Nephron (organoid): ENCODE measurements at regions not wholly inside any gene's neighbourhood (a gene's known extent, or its start where the extent isn't known, plus 50 kb on each side); places are given as distances from the start of the nearest gene placed in this dataset.

Source experiments
- H3K27ac Mint-ChIP-seq, 3 experiments: 2 replicates each; pipeline ENCODE4 v1.8.0; 2020; ENCODE audit warnings: mixed read lengths in 3 of 3, mild to moderate bottlenecking in 2 of 3, moderate library complexity in 1 of 3
- H3K27me3 Mint-ChIP-seq: 2 replicates; pipeline ENCODE4 v1.8.0; 2021; ENCODE audit warnings: low read depth, mild to moderate bottlenecking, moderate library complexity, mixed read lengths
- H3K36me3 Mint-ChIP-seq: 2 replicates; pipeline ENCODE4 v1.8.0; 2020; ENCODE audit warnings: low read depth, mixed read lengths
- H3K4me1 Mint-ChIP-seq: 2 replicates; pipeline ENCODE4 v1.8.0; 2020; ENCODE audit warnings: mixed read lengths
- H3K4me3 Mint-ChIP-seq, 3 experiments: 2 replicates each; pipeline ENCODE4 v1.8.0; 2020; ENCODE audit warnings: mild to moderate bottlenecking in 3 of 3, mixed read lengths in 3 of 3, moderate library complexity in 2 of 3
- H3K9me3 Mint-ChIP-seq: 2 replicates; pipeline ENCODE4 v1.8.0; 2020; ENCODE audit warnings: mixed read lengths
- CTCF ChIP-seq, 3 experiments: fragments of 200-600 bp; sonication (generic); IDR thresholded peaks; one replicate each; pipeline ENCODE4 v1.5.0; 2021; ENCODE audit warnings: antibody characterized with exemption in 3 of 3; ENCODE audit not compliant: unreplicated experiment in 3 of 3

- Mint-ChIP-seq H3K4me3 (no peak overlapping the region), H3K27me3 (no peaks in the 10 kb centered on the region), H3K4me1 (peaks cover 16% of the 10 kb centered on the region), H3K9me3 (no peaks in the 10 kb centered on the region), H3K27ac (no peak overlapping the region), H3K36me3 (no peaks in the 10 kb centered on the region)
- TF ChIP-seq CTCF (IDR thresholded peaks at IDR 0.05; ENCODE audit: unreplicated experiment in 3 of 3): no peak
Observed at GRCh38 chr7:18288322-18289037, 207.1 kb upstream of the HDAC9 start.

GRCh38 chr7:18289788-18290187 is 205.8 kb upstream of the HDAC9 start:
- H3K27ac Mint-ChIP-seq: peak overlapping the region in 1 of 3 experiments; percentile 27
- H3K27me3 Mint-ChIP-seq: no peaks in the 10 kb centered on the region
- no peaks in the 10 kb centered on the region for H3K36me3 Mint-ChIP-seq
- TF ChIP-seq CTCF (IDR thresholded peaks at IDR 0.05; ENCODE audit: unreplicated experiment in 3 of 3): no peak
- no peak overlapping the region for H3K4me3 Mint-ChIP-seq
- H3K4me1 Mint-ChIP-seq: peaks cover 16% of the 10 kb centered on the region
- H3K9me3 Mint-ChIP-seq: no peaks in the 10 kb centered on the region

- peaks cover 16% of the 10 kb centered on the region for H3K4me1 Mint-ChIP-seq
- H3K9me3 Mint-ChIP-seq: no peaks in the 10 kb centered on the region
- H3K36me3 Mint-ChIP-seq: no peaks in the 10 kb centered on the region
Observed at GRCh38 chr7:18290223-18290622, 205.3 kb upstream of the HDAC9 start.

GRCh38 chr7:18290865-18291264 is 204.7 kb upstream of the HDAC9 start:
- no peak for TF ChIP-seq CTCF (IDR thresholded peaks at IDR 0.05; ENCODE audit: unreplicated experiment in 3 of 3)
- Mint-ChIP-seq H3K9me3 (no peaks in the 10 kb centered on the region), H3K4me3 (no peak overlapping the region), H3K27ac (no peak overlapping the region), H3K27me3 (no peaks in the 10 kb centered on the region), H3K36me3 (no peaks in the 10 kb centered on the region), H3K4me1 (peaks cover 16% of the 10 kb centered on the region)

More at GRCh38 chr7:18290223-18290622, 205.3 kb upstream of the HDAC9 start:
- H3K27me3 Mint-ChIP-seq: no peaks in the 10 kb centered on the region
- peak overlapping the region in 1 of 3 experiments; percentile 27 for H3K27ac Mint-ChIP-seq
- no peak for TF ChIP-seq CTCF (IDR thresholded peaks at IDR 0.05; ENCODE audit: unreplicated experiment in 3 of 3)
- H3K4me3 Mint-ChIP-seq: no peak overlapping the region

- TF ChIP-seq CTCF (IDR thresholded peaks at IDR 0.05; ENCODE audit: unreplicated experiment in 3 of 3): no peak
- H3K9me3 Mint-ChIP-seq: no peaks in the 10 kb centered on the region
- no peaks in the 10 kb centered on the region for H3K36me3 Mint-ChIP-seq
- peaks cover 16% of the 10 kb centered on the region for H3K4me1 Mint-ChIP-seq
- no peak overlapping the region for H3K27ac Mint-ChIP-seq
- H3K4me3 Mint-ChIP-seq: no peak overlapping the region
- H3K27me3 Mint-ChIP-seq: no peaks in the 10 kb centered on the region
Observed at GRCh38 chr7:18292584-18292983, 203.0 kb upstream of the HDAC9 start.

- H3K9me3 Mint-ChIP-seq: no peaks in the 10 kb centered on the region
- TF ChIP-seq CTCF (IDR thresholded peaks at IDR 0.05; ENCODE audit: unreplicated experiment in 3 of 3): no peak
- H3K4me3 Mint-ChIP-seq: no peak overlapping the region
- H3K27me3 Mint-ChIP-seq: no peaks in the 10 kb centered on the region
- H3K27ac Mint-ChIP-seq: no peak overlapping the region
- no peaks in the 10 kb centered on the region for H3K36me3 Mint-ChIP-seq
- H3K4me1 Mint-ChIP-seq: peaks cover 16% of the 10 kb centered on the region
Observed at GRCh38 chr7:18293759-18294158, 201.8 kb upstream of the HDAC9 start.
